ENCODE measurements at regions not wholly inside any gene's neighbourhood (a gene's known extent, or its start where the extent isn't known, plus 50 kb on each side); places are given as distances from the start of the nearest gene placed in this dataset.

GRCh38 chr4:188270273-188271069 lies 131.2 kb downstream of the TRIML1 start:
- no peak for TF ChIP-seq POLR2A (IDR thresholded peaks at IDR 0.05)
- TF ChIP-seq POLR2AphosphoS5 (IDR thresholded peaks at IDR 0.05) = no peak
- TF ChIP-seq CTCF (IDR thresholded peaks at IDR 0.05) = no peak
- no peak for TF ChIP-seq EP300 (IDR thresholded peaks at IDR 0.05)

Measured in gastroesophageal sphincter (tissue), 3 donors.